ENCODE measurements at regions not wholly inside any gene's neighbourhood (a gene's known extent, or its start where the extent isn't known, plus 50 kb on each side); places are given as distances from the start of the nearest gene placed in this dataset.

GRCh38 chr2:56624181-56624580 lies 440.4 kb downstream of the CCDC85A start:
- DNase-seq = no peak

- no peak for DNase-seq
Measured at GRCh38 chr2:56626927-56627326, 443.1 kb downstream of the CCDC85A start.

- no peak for DNase-seq
Measured at GRCh38 chr2:56630286-56630685, 446.5 kb downstream of the CCDC85A start.

DNA sequence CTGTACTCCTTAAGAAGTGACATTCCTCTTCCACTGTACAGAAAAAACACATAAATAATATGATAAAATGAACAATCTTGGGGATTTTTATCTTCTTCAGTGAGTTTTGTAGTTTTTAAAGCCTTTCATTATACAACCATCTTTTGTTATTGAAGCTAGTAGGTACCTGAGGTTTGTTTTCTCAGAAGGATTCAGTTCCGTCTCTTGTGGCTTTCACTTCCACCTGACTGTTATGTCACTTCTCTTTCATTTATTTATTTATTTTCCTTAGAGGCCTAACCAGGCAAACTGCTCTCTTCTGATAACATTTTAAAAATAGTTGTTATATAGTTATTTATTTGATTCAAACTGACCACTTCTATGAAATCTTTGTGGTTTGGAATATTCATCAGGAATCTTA lies 464.2 kb downstream of the CCDC85A start:
- no peak for DNase-seq

DNA sequence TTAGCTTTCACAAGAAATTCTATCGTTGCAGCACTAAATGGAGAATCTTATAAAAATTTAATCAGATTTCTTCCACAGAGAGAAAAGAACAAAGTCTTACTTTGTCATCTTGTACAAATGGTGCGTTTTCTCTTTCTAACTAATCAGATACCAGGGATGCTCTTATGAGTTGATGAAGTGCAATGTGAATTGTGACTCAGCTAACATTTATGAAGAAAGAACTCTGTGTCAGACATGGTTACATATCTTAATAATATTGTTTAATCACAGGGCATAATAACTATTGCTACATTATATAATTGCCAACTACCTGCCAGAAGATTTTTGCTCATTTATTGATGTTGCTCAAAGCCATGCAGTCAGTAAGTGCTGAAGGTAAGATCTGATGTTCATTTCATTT lies 465.0 kb downstream of the CCDC85A start:
- DNase-seq = no peak

GRCh38 chr2:56654936-56655335 lies 471.1 kb downstream of the CCDC85A start:
- no peak for DNase-seq

GRCh38 chr2:56656826-56657225 lies 473.0 kb downstream of the CCDC85A start:
- DNase-seq = no peak

GRCh38 chr2:56666777-56667176 lies 483.0 kb downstream of the CCDC85A start:
- DNase-seq = no peak

- DNase-seq = no peak
Measured at GRCh38 chr2:56671973-56672569, 488.3 kb downstream of the CCDC85A start.

DNA sequence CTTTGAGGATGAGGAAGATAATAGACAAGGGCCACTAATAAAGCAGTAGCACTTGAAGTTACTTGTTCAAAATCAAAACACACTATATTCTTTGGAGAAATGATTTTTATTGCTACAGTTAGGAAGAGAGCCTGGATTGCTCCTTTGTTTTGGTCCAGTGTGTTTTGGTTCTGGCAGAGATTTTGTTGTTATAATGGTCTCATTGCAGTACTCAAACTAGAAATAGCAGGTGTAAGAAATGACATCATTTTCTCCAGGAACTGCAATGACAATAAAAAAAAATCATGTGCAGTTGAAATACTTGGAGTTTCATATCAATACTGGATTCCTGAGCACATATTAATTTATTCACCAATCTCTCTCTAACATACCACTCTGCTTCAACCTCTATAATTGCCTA lies 490.3 kb downstream of the CCDC85A start:
- DNase-seq = no peak

- DNase-seq = no peak
Measured at GRCh38 chr2:56676966-56677365, 493.2 kb downstream of the CCDC85A start.

DNA sequence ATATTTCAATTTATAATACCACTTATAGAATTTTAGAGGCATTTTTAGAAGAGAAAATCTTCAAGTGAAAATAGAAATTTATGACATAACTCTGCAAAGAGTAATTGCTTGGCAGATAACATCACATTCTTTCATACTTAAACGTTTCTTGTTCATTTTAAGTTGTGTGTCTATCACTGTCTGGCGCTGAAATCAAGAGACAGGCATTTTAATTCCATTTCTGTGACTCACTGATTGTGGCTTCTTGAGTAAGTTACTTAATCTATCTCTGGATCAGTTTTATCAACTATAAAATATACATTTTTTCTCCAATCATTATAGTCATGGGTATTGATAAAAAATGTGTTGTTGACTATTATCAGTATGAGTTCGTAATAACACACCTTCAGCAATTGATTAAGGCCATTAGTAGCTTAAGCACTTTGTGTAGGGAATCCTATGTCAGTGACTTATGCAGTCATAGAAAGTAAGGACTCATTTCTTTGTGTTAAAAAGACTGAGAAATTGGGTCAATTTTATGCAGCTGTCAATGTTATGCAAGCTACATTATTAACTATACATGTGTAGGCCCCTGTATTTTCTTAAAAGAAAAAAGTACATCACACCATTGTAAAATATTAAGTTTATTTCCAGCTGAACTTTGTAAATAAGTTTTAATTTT lies 497.3 kb downstream of the CCDC85A start:
- DNase-seq = no peak

GRCh38 chr2:56681659-56682396 lies 498.0 kb downstream of the CCDC85A start:
- no peak for DNase-seq

- DNase-seq = no peak
Measured at GRCh38 chr2:56682397-56682760, 498.6 kb downstream of the CCDC85A start.

GRCh38 chr2:56684327-56684726 lies 500.5 kb downstream of the CCDC85A start:
- no peak for DNase-seq

- no peak for DNase-seq
Measured at GRCh38 chr2:56685205-56685604, 501.4 kb downstream of the CCDC85A start.

DNA sequence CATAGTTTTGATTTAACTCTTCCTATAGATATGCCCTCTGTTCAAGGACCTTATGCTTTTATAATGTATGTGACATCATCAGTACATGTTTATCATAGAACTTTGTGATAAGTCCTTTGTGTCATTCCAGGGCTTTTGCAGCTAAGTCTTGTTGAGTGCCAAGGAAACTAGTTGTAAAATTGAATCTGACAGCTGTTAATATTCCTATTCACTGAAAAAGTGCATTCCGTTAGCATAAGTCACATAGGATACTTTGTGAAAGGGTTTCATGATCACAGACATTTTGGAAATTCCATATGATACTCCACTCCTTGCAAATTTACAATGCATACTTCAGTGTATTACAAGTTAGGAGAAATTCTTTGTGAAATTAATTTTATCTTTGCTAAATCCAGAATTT lies 503.4 kb downstream of the CCDC85A start:
- no peak for DNase-seq

GRCh38 chr2:56688661-56689060 lies 504.9 kb downstream of the CCDC85A start:
- DNase-seq = no peak

DNA sequence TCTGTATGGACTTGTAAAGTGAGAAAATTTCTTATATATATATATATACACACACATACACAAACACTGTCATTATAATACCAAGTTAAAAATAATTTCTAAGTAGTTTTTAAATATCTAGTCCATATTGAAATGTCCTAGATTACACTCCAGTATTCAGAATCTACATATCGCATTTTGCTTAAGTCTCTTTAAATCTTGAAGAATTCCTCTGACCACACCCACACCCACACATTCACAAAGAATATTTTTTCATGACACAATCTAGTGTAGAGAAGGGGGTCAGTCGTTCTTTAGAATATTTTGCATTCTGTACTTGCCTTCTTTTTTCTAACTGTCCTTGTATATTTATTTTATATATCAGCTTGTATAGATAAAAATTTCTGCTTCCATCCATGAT lies 509.7 kb downstream of the CCDC85A start:
- no peak for DNase-seq

DNA sequence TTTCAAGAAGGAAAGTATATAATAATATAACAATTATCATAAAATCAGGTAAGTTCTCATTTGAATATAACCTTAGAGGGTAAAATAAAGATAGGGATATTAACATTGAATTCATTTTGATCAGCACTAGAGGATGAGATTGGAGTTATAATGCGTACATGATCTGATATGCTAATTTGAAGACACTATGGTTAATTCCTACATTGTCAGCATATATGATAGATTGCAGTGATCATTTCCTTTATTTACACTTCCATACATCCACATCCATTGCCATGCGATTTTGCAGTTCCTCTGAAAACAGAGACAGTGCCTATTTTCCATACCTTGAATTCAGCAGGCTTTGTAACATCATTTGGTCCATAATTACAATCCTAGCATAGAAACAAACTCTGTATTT lies 519.2 kb downstream of the CCDC85A start:
- no peak for DNase-seq

DNA sequence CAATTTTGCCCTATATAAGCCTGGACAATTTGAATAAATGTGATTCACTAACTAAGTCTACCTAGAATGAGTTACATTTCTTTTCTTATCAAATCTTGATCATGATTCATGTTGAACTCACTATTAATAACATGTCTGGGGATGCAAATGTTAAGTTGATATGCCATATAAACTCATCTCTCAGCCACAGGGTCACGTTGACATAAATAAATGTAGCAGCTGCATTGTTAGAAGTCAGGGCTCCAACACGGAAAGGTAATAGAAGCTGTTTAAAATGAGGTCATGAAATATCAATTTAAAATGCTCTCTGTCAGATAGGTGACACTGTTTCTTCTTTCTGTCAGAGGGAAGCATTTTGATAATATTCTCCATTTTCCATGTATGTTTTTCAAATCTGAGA lies 521.9 kb downstream of the CCDC85A start:
- no peak for DNase-seq

DNA sequence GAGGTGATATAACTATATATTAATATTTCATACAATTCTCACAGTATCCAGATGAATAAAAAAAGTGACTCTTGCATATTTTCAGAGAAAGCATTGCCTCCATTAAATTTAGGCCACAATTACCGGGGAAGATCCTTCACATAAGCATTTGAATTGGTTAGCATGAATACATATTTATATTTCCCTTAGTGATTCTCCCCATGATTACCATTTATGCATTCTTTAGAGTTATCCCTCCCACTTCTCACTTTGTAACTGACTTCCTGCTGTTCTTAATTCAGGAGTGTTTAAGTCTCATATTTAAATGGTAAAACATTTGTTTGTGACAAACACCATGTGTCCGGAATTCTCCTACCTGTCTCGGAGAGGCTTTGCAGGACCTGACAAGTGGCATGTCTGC lies 523.4 kb downstream of the CCDC85A start:
- no peak for DNase-seq

DNA sequence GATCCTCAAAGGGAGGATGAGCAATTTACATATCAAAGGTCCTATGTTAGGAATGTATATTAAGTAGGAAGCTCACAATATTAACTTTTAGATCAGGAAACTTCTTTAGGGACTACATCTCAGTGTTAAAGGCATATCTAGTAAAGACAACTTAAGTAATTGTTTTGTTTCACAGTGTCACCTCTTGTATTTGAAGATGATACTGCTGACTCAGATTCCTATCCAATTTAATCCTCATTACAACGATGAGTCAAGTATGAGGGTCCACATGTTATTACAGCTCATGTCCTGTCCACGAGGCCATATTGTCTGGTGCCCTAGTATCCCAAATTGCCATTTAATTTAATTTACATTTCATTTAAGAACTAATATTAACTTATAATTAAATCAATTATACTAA lies 523.9 kb downstream of the CCDC85A start:
- DNase-seq = no peak

- DNase-seq = no peak
Measured at GRCh38 chr2:56709181-56709580, 525.4 kb downstream of the CCDC85A start.

Measured in activated CD4-positive, CD25-positive, alpha-beta regulatory T cell treated with anti-CD3 and anti-CD28 coated beads, Interleukin-2, amount 50 U/mL, for 72 hours (primary cell).